MM.1S (cell line): ENCODE measurements at regions not wholly inside any gene's neighbourhood (a gene's known extent, or its start where the extent isn't known, plus 50 kb on each side); places are given as distances from the start of the nearest gene placed in this dataset.

Experiments
- CTCF ChIP-seq: fragments of 300-600 bp; sonication (generic); IDR thresholded peaks from 2 replicates; pipeline ENCODE4 v1.5.1; 2016; ENCODE audit warnings: antibody characterized with exemption, low read length, mixed read lengths
- EZH2 ChIP-seq: fragments of 300-600 bp; sonication (generic); optimal IDR thresholded peaks from 2 replicates; pipeline ENCODE3; 2017; ENCODE audit warnings: low read depth, mild to moderate bottlenecking, antibody characterized with exemption, low read length, mixed read lengths
- EZH2phosphoT487 ChIP-seq: fragments of 300-600 bp; sonication (generic); IDR thresholded peaks from 2 replicates; pipeline ENCODE4 v1.6.1; 2018; ENCODE audit warnings: antibody characterized with exemption, low read length

DNA sequence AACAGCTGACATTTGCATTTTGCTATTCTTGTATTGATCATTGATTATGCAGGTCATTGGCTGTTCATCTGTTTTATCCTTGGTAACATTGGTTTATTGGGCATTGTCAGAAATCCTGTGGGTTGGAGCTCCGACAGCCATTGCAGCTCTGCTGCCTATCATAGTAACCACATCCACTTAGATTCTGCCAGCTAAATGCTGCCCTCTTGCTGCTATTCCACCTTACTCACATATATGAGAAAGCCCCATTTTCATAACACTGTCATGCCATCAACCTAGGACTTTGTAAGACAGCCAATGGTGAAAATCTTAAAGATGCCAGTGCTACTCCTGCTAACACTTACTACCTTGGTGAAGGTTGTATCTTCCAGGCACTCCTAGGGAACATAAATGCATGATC is 187.3 kb upstream of the CXCL13 start:
- TF ChIP-seq CTCF (peak; percentile 23), EZH2 (no peak), EZH2phosphoT487 (no peak)
